ENCODE measurements at regions not wholly inside any gene's neighbourhood (a gene's known extent, or its start where the extent isn't known, plus 50 kb on each side); places are given as distances from the start of the nearest gene placed in this dataset.

- TF ChIP-seq CTCF (conservative IDR thresholded peaks at IDR 0.05; ENCODE audit: low read depth, low read length) (no peak), EZH2 (IDR thresholded peaks at IDR 0.05; ENCODE audit: low read length, unreplicated experiment) (no peak)
Measured at GRCh38 chr3:117105686-117106085, 396.1 kb downstream of the TUSC7 start.

All from PC-3 (cell line).